ENCODE measurements at regions not wholly inside any gene's neighbourhood (a gene's known extent, or its start where the extent isn't known, plus 50 kb on each side); places are given as distances from the start of the nearest gene placed in this dataset.

DNA sequence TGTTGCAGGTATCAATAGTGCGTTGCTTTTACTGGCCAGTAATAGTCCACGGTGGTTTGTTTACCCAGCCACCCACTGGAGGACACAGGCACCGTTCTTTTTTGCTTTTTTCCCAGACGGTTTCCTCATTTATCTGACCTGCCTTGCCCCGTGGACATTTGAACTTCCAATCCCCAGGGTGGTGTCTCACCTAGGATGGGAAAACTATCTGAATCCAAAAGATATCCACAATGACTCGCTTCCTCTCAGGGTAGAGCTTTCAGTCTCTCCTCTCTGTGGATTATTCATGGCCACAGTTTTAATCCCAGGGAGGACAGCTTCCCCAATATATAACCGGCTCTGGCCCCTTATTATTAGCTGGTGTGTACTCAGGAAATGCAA lies 170.8 kb downstream of the FOXO1 start:
- peaks cover 29% of the 10 kb centered on the region for H3K4me1 Mint-ChIP-seq (ENCODE audit: unreplicated experiment)
- TF ChIP-seq, protein P1, sequence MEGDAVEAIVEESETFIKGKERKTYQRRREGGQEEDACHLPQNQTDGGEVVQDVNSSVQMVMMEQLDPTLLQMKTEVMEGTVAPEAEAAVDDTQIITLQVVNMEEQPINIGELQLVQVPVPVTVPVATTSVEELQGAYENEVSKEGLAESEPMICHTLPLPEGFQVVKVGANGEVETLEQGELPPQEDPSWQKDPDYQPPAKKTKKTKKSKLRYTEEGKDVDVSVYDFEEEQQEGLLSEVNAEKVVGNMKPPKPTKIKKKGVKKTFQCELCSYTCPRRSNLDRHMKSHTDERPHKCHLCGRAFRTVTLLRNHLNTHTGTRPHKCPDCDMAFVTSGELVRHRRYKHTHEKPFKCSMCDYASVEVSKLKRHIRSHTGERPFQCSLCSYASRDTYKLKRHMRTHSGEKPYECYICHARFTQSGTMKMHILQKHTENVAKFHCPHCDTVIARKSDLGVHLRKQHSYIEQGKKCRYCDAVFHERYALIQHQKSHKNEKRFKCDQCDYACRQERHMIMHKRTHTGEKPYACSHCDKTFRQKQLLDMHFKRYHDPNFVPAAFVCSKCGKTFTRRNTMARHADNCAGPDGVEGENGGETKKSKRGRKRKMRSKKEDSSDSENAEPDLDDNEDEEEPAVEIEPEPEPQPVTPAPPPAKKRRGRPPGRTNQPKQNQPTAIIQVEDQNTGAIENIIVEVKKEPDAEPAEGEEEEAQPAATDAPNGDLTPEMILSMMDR (IDR thresholded peaks at IDR 0.05), result no peak
- no peak for DNase-seq (ENCODE audit: extremely low spot score, unreplicated experiment)

DNA sequence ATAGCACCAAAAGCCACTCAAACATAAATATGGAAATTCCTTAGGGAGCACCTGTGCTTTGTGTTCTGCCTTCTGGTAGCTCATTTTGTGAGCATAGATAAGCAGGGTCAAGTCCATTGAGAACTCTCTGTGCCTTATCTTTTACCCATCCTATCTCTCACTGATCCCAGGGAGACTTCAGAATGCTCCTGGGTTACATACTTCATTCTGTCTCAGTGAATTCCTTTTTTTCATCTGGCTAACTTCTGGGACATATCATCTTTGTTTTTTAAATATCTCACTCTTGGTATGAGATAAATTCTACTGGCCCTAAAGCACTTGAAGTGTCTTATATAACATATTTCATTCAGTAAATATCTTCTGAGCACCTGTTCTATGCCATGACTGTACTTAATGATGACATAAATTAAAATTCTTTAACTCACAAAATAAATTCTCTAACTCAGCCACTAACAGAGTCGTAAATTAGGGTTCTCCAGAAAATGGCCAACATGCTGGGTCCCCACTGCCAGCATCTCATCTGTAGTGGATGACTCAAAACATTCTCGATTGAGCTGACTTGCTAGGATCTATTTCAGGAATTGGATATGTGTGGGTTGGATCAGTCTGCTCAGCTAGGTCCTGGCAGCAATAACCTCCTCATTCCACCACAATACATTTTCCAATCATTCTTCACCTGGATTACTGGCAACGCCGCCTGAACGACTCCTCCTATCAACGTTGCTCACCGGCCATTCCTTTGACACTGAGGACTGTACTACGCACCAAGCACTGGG lies 170.2 kb downstream of the FOXO1 start:
- no peaks in the 10 kb centered on the region for H3K36me3 Mint-ChIP-seq (ENCODE audit: unreplicated experiment)
- H3K27me3 Mint-ChIP-seq (ENCODE audit: unreplicated experiment), result no peaks in the 10 kb centered on the region
- peaks cover 29% of the 10 kb centered on the region for H3K4me1 Mint-ChIP-seq (ENCODE audit: unreplicated experiment)
- no peak overlapping the region for H3K4me3 Mint-ChIP-seq (ENCODE audit: unreplicated experiment)
- DNase-seq (ENCODE audit: extremely low spot score, unreplicated experiment), result no peak
- TF ChIP-seq, protein P1 (IDR thresholded peaks at IDR 0.05), result no peak
- H3K27ac Mint-ChIP-seq (ENCODE audit: unreplicated experiment), result peak overlapping the region; percentile 55
- H3K9me3 Mint-ChIP-seq (ENCODE audit: unreplicated experiment), result no peaks in the 10 kb centered on the region

More for the DNA sequence above, 170.8 kb downstream of the FOXO1 start:
- Mint-ChIP-seq H3K27me3 (ENCODE audit: unreplicated experiment) (no peaks in the 10 kb centered on the region), H3K36me3 (ENCODE audit: unreplicated experiment) (no peaks in the 10 kb centered on the region), H3K4me3 (ENCODE audit: unreplicated experiment) (peak overlapping the region; percentile 3), H3K27ac (ENCODE audit: unreplicated experiment) (peak overlapping the region; percentile 55), H3K9me3 (ENCODE audit: unreplicated experiment) (no peaks in the 10 kb centered on the region)

DNA sequence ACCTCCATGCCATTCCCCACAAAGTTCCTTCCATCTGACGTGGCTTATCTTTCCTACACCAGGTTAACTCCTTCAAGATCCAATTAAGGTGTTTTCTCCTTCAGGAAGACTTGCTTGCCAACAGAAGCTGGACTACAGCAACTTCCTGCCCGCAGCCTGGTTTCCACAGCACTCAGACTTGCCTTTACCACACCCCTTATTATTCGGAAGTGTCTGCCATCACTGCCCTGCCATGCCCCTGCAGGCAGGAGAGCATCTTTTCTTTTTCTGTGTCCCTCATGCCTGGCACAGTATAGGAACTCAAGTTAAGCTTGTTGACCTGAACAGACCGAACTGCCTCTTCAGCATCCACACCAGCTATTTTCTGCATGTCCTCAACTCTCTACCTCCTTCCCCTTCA lies 168.0 kb downstream of the FOXO1 start:
- Mint-ChIP-seq H3K4me1 (ENCODE audit: unreplicated experiment) (peaks cover 33% of the 10 kb centered on the region), H3K27ac (ENCODE audit: unreplicated experiment) (no peak overlapping the region), H3K9me3 (ENCODE audit: unreplicated experiment) (no peaks in the 10 kb centered on the region), H3K27me3 (ENCODE audit: unreplicated experiment) (no peaks in the 10 kb centered on the region), H3K4me3 (ENCODE audit: unreplicated experiment) (no peak overlapping the region), H3K36me3 (ENCODE audit: unreplicated experiment) (no peaks in the 10 kb centered on the region)
- no peak for DNase-seq (ENCODE audit: extremely low spot score, unreplicated experiment)
- TF ChIP-seq, protein P1 (IDR thresholded peaks at IDR 0.05), result no peak

DNA sequence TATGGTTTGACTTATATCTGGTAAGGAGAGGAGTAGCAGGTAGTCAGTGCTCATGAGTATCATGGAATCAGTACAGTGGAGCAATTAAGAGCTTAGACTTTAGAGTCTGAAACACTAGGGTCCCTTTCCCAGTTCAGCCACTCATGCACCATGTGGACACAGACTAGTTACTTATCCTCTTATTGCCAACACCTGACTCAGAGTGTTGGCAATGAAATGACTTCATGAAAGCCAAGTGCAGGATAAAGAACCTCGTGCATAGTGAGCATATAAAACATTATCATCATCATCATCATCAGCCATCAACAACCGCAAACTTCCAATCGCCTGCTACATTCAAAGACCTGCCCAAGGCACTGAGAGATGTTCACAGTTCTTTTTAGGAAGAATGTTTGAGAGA lies 164.2 kb downstream of the FOXO1 start:
- no peak overlapping the region for H3K4me3 Mint-ChIP-seq (ENCODE audit: unreplicated experiment)
- peak; percentile 3 for DNase-seq (ENCODE audit: extremely low spot score, unreplicated experiment)
- H3K4me1 Mint-ChIP-seq (ENCODE audit: unreplicated experiment), result peaks cover 32% of the 10 kb centered on the region
- TF ChIP-seq, protein P1 (IDR thresholded peaks at IDR 0.05), result no peak
- H3K27ac Mint-ChIP-seq (ENCODE audit: unreplicated experiment), result no peak overlapping the region
- H3K36me3 Mint-ChIP-seq (ENCODE audit: unreplicated experiment), result no peaks in the 10 kb centered on the region
- no peaks in the 10 kb centered on the region for H3K9me3 Mint-ChIP-seq (ENCODE audit: unreplicated experiment)
- no peaks in the 10 kb centered on the region for H3K27me3 Mint-ChIP-seq (ENCODE audit: unreplicated experiment)

DNA sequence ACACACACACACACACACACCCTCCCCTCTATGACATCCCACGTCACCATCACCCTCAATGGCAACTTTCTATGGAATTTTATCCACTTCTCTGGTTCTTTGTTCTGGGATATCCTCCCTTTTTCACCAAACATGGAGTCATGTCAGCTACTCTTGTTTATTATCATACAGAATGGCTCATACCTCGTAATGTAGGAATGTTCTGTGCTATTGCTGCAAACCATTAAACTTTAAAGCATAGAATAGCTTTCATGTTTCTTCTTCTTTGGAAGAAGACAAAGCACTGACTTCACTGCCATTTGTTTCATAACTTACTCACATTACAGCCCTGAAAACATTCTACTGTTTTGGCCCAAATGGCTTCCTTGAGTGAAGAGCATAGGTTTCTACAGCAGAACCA lies 163.4 kb downstream of the FOXO1 start:
- no peaks in the 10 kb centered on the region for H3K27me3 Mint-ChIP-seq (ENCODE audit: unreplicated experiment)
- H3K4me3 Mint-ChIP-seq (ENCODE audit: unreplicated experiment), result no peak overlapping the region
- no peak overlapping the region for H3K27ac Mint-ChIP-seq (ENCODE audit: unreplicated experiment)
- TF ChIP-seq, protein P1 (IDR thresholded peaks at IDR 0.05), result no peak
- no peak for DNase-seq (ENCODE audit: extremely low spot score, unreplicated experiment)
- peaks cover 35% of the 10 kb centered on the region for H3K4me1 Mint-ChIP-seq (ENCODE audit: unreplicated experiment)
- no peaks in the 10 kb centered on the region for H3K9me3 Mint-ChIP-seq (ENCODE audit: unreplicated experiment)
- H3K36me3 Mint-ChIP-seq (ENCODE audit: unreplicated experiment), result no peaks in the 10 kb centered on the region
